GM19025 (cell line): ENCODE measurements at regions not wholly inside any gene's neighbourhood (a gene's known extent, or its start where the extent isn't known, plus 50 kb on each side); places are given as distances from the start of the nearest gene placed in this dataset.
A peak's percentile ranks its signal among the peaks of the same experiment; 100 is the strongest.
"Not testable (repeated sequence)": the region's sequence is repeated elsewhere in the genome, so short reads cannot be mapped to it uniquely, and the experiment has no call there.

Experiments
- ATAC-seq: cut with Tn5 transposase; IDR thresholded peaks from one replicate; pipeline ENCODE4 v1.9.1; 2021; ENCODE audit warnings: mild to moderate bottlenecking, low read depth, moderate library complexity; ENCODE audit not compliant: unreplicated experiment

GRCh38 chr2:89786642-89787041 is 1095.2 kb downstream of the RPIA start:
- ATAC-seq, result not testable (repeated sequence)

- ATAC-seq, result not testable (repeated sequence)
Observed at GRCh38 chr2:89795530-89795929, 1104.1 kb downstream of the RPIA start.

GRCh38 chr2:89797320-89798038 is 1106.0 kb downstream of the RPIA start:
- ATAC-seq, result no peak

- ATAC-seq, result not testable (repeated sequence)
Observed at GRCh38 chr2:89801207-89801606, 1109.7 kb downstream of the RPIA start.

- not testable (repeated sequence) for ATAC-seq
Observed at GRCh38 chr2:89806363-89806762, 1114.9 kb downstream of the RPIA start.

GRCh38 chr2:89811295-89811694 is 1119.8 kb downstream of the RPIA start:
- ATAC-seq, result no peak

GRCh38 chr2:89811910-89812309 is 1120.4 kb downstream of the RPIA start:
- not testable (repeated sequence) for ATAC-seq

GRCh38 chr2:89814359-89814758 is 1122.9 kb downstream of the RPIA start:
- not testable (repeated sequence) for ATAC-seq

- no peak for ATAC-seq
Observed at GRCh38 chr2:89818873-89819272, 1127.4 kb downstream of the RPIA start.

- ATAC-seq, result no peak
Observed at GRCh38 chr2:89819809-89820208, 1128.3 kb downstream of the RPIA start.

- ATAC-seq, result no peak
Observed at GRCh38 chr2:89820248-89820647, 1128.8 kb downstream of the RPIA start.

GRCh38 chr2:89821455-89821945 is 1130.0 kb downstream of the RPIA start:
- no peak for ATAC-seq

GRCh38 chr2:89822342-89822741 is 1130.9 kb downstream of the RPIA start:
- not testable (repeated sequence) for ATAC-seq

- ATAC-seq, result no peak
Observed at GRCh38 chr2:89823556-89823955, 1132.1 kb downstream of the RPIA start.

GRCh38 chr2:89825034-89825433 is 1133.6 kb downstream of the RPIA start:
- ATAC-seq, result no peak

- not testable (repeated sequence) for ATAC-seq
Observed at GRCh38 chr2:89826741-89827140, 1135.3 kb downstream of the RPIA start.

GRCh38 chr2:89827829-89828228 is 1136.4 kb downstream of the RPIA start:
- ATAC-seq, result not testable (repeated sequence)

GRCh38 chr2:89828416-89828815 is 1136.9 kb downstream of the RPIA start:
- ATAC-seq, result not testable (repeated sequence)

GRCh38 chr2:89828961-89829631 is 1137.6 kb downstream of the RPIA start:
- not testable (repeated sequence) for ATAC-seq

GRCh38 chr2:89829828-89830227 is 1138.4 kb downstream of the RPIA start:
- ATAC-seq, result no peak

GRCh38 chr2:89830341-89831218 is 1139.1 kb downstream of the RPIA start:
- ATAC-seq, result peak; percentile 32
